BJ (cell line): ENCODE measurements at regions not wholly inside any gene's neighbourhood (a gene's known extent, or its start where the extent isn't known, plus 50 kb on each side); places are given as distances from the start of the nearest gene placed in this dataset.

ENCODE experiments used
- CTCF ChIA-PET: fragments of 350-600 bp; formaldehyde crosslinking; extraction: SDS; loops from one replicate; lab custom pipeline; 2021; ENCODE audit warnings: antibody characterized with exemption, inconsistent platforms; lab: Yijun Ruan, JAX
- POLR2A ChIA-PET: fragments of 300-600 bp; sonication (Branson Sonifier 250); formaldehyde crosslinking; extraction: SDS; loops from one replicate; lab custom pipeline; 2021; ENCODE audit warnings: antibody characterized with exemption; lab: Charles Lee
- DNase-seq: peaks from one replicate; pipeline ENCODE4 v3.0.0-alpha.2; 2011; ENCODE audit warnings: low read depth
- H3K27me3 ChIP-seq: 2 replicates; pipeline ENCODE4 v1.6.0; 2011; ENCODE audit warnings: low read length; ENCODE audit not compliant: control insufficient read depth, insufficient read depth
- H3K36me3 ChIP-seq: 2 replicates; pipeline ENCODE4 v1.5.1; 2011; ENCODE audit warnings: low read length; ENCODE audit not compliant: control insufficient read depth, insufficient read depth
- H3K4me3 ChIP-seq: 2 replicates; pipeline ENCODE4 v1.5.1; 2011; ENCODE audit warnings: low read depth, mild to moderate bottlenecking, control low read depth, low read length
- TF ChIP-seq, protein P1 (sequence below): IDR thresholded peaks from 2 replicates; pipeline ENCODE4 v1.5.1; 2011; ENCODE audit warnings: low read depth, mild to moderate bottlenecking, control low read depth, inconsistent platforms, low read length, moderate library complexity; ENCODE audit not compliant: insufficient read depth

GRCh38 chr2:7730449-7730848 lies 813.2 kb downstream of the RNF144A start:
- Histone ChIP-seq H3K4me3 (no peak overlapping the region), H3K27me3 (no peaks in the 10 kb centered on the region; the same call in 1 of the 2 replicates), H3K36me3 (no peaks in the 10 kb centered on the region)
- no peak for DNase-seq
- ChIA-PET CTCF (no interaction called here), POLR2A (interaction anchor here (0.6 kb wide), 1 partner anchor 533 kb away, joined by 3 read pairs; no protein-coding TSS in a partner anchor)
- TF ChIP-seq, protein P1, sequence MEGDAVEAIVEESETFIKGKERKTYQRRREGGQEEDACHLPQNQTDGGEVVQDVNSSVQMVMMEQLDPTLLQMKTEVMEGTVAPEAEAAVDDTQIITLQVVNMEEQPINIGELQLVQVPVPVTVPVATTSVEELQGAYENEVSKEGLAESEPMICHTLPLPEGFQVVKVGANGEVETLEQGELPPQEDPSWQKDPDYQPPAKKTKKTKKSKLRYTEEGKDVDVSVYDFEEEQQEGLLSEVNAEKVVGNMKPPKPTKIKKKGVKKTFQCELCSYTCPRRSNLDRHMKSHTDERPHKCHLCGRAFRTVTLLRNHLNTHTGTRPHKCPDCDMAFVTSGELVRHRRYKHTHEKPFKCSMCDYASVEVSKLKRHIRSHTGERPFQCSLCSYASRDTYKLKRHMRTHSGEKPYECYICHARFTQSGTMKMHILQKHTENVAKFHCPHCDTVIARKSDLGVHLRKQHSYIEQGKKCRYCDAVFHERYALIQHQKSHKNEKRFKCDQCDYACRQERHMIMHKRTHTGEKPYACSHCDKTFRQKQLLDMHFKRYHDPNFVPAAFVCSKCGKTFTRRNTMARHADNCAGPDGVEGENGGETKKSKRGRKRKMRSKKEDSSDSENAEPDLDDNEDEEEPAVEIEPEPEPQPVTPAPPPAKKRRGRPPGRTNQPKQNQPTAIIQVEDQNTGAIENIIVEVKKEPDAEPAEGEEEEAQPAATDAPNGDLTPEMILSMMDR, result no peak

GRCh38 chr2:7730990-7731389 lies 813.8 kb downstream of the RNF144A start:
- no peak for DNase-seq
- CTCF ChIA-PET, result interaction anchor here (1.4 kb wide), 1 partner anchor 20 kb away, joined by 3 read pairs; no protein-coding TSS in a partner anchor
- Histone ChIP-seq H3K4me3 (no peak overlapping the region), H3K27me3 (no peaks in the 10 kb centered on the region; the same call in 1 of the 2 replicates), H3K36me3 (no peaks in the 10 kb centered on the region)
- TF ChIP-seq, protein P1, result no peak
- POLR2A ChIA-PET, result no interaction called here

- Histone ChIP-seq H3K36me3 (no peaks in the 10 kb centered on the region), H3K27me3 (no peaks in the 10 kb centered on the region; the same call in 1 of the 2 replicates), H3K4me3 (no peak overlapping the region)
- CTCF ChIA-PET, result no interaction called here
- POLR2A ChIA-PET, result no interaction called here
- TF ChIP-seq, protein P1, result no peak
- no peak for DNase-seq
Observed at GRCh38 chr2:7732497-7732896, 815.3 kb downstream of the RNF144A start.

- CTCF ChIA-PET, result no interaction called here
- H3K36me3 ChIP-seq, result no peaks in the 10 kb centered on the region
- H3K4me3 ChIP-seq, result no peak overlapping the region
- POLR2A ChIA-PET, result no interaction called here
- no peak for DNase-seq
- TF ChIP-seq, protein P1, result no peak
- no peaks in the 10 kb centered on the region for H3K27me3 ChIP-seq
Observed at GRCh38 chr2:7736646-7737305, 819.6 kb downstream of the RNF144A start.

DNA sequence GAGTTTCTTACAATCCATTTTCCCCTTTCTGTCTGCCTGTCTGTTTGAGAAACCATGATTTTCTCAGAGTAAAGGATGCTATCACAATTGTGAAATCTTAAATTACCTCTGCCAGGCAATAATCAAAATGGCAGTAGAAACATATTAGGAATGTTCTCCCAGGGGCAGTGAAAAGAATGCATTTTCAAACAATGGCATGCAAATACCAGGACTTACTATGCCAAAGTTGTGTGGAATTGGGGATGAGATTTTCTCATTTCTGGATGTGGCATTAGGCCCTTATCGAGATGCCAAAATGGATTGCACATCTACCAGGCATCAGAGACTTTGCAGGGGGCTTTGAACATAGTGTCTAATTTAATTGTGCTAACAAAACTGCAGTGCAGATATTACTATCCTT lies 821.4 kb downstream of the RNF144A start:
- Histone ChIP-seq H3K4me3 (no peak overlapping the region), H3K27me3 (no peaks in the 10 kb centered on the region), H3K36me3 (no peaks in the 10 kb centered on the region)
- POLR2A ChIA-PET, result interaction anchor here (0.6 kb wide), 1 partner anchor 85 kb away, joined by 3 read pairs; no protein-coding TSS in a partner anchor
- no peak for DNase-seq
- TF ChIP-seq, protein P1, result no peak
- CTCF ChIA-PET, result interaction anchor here (1.2 kb wide), 1 partner anchor 13 kb away, joined by 5 read pairs; no protein-coding TSS in a partner anchor
